DND-41 (cell line): ENCODE measurements at regions not wholly inside any gene's neighbourhood (a gene's known extent, or its start where the extent isn't known, plus 50 kb on each side); places are given as distances from the start of the nearest gene placed in this dataset.

Experiments
- ATAC-seq: fragments of 200-7000 bp; cut with Tn5 transposase; 3 replicates; pipeline ENCODE4 v1.9.1; 2021; ENCODE audit warnings: low read depth; ENCODE audit not compliant: insufficient read depth
- DNase-seq: peaks from one replicate; pipeline ENCODE4 v3.0.0-alpha.2; 2020
- H2AFZ ChIP-seq: 2 replicates; pipeline ENCODE4 v1.6.0; 2012; ENCODE audit warnings: low read depth, low read length
- H3K27ac ChIP-seq: 2 replicates; pipeline ENCODE4 v1.5.1; 2012; ENCODE audit warnings: low read length, inconsistent platforms
- H3K27me3 ChIP-seq: fragments of 200-600 bp; sonication (generic); 2 replicates; pipeline ENCODE4 v1.6.0; 2012; ENCODE audit warnings: low read length, mild to moderate bottlenecking, inconsistent platforms; ENCODE audit not compliant: insufficient read depth, poor library complexity
- H3K36me3 ChIP-seq: 2 replicates; pipeline ENCODE4 v1.5.1; 2012; ENCODE audit warnings: low read length, inconsistent platforms; ENCODE audit not compliant: insufficient read depth
- H3K4me1 ChIP-seq: 2 replicates; pipeline ENCODE4 v1.5.1; 2012; ENCODE audit warnings: mild to moderate bottlenecking, low read length; ENCODE audit not compliant: insufficient read depth
- H3K4me2 ChIP-seq: 2 replicates; pipeline ENCODE4 v1.6.0; 2012; ENCODE audit warnings: mild to moderate bottlenecking, moderate library complexity, low read length, inconsistent platforms; ENCODE audit not compliant: insufficient read depth
- H3K4me3 ChIP-seq, 2 experiments: fragments of 200-600 bp in 1 of 2; shearing (Covaris generic) in 1 of 2; 2 replicates each; pipeline ENCODE4 v1.5.1; 2012 to 2016; ENCODE audit warnings: inconsistent platforms in 2 of 2, low read length in 2 of 2, mild to moderate bottlenecking in 2 of 2, low read depth in 1 of 2, moderate library complexity in 1 of 2
- H3K79me2 ChIP-seq: 2 replicates; pipeline ENCODE4 v1.6.0; 2012; ENCODE audit warnings: low read length, inconsistent platforms; ENCODE audit not compliant: insufficient read depth
- H3K9ac ChIP-seq: 2 replicates; pipeline ENCODE4 v1.6.0; 2012; ENCODE audit warnings: low read depth, mild to moderate bottlenecking, inconsistent platforms, low read length, moderate library complexity
- H3K9me3 ChIP-seq: 2 replicates; pipeline ENCODE4 v1.5.1; 2012; ENCODE audit warnings: low read length, moderate library complexity, mild to moderate bottlenecking, inconsistent platforms; ENCODE audit not compliant: insufficient read depth, severe bottlenecking
- H4K20me1 ChIP-seq: 2 replicates; pipeline ENCODE4 v1.6.0; 2012; ENCODE audit warnings: low read length; ENCODE audit not compliant: insufficient read depth
- EZH2 ChIP-seq: IDR thresholded peaks from 3 replicates; pipeline ENCODE4 v1.6.1; 2012; ENCODE audit warnings: borderline replicate concordance, low read depth, mild to moderate bottlenecking, moderate library complexity, low read length, inconsistent platforms; ENCODE audit not compliant: severe bottlenecking
- TF ChIP-seq, protein P1 (sequence below): IDR thresholded peaks from 2 replicates; pipeline ENCODE4 v1.5.1; 2012; ENCODE audit warnings: borderline replicate concordance, low read length, moderate library complexity, mild to moderate bottlenecking; ENCODE audit not compliant: poor library complexity, severe bottlenecking; ENCODE audit errors: extremely low read depth

DNA sequence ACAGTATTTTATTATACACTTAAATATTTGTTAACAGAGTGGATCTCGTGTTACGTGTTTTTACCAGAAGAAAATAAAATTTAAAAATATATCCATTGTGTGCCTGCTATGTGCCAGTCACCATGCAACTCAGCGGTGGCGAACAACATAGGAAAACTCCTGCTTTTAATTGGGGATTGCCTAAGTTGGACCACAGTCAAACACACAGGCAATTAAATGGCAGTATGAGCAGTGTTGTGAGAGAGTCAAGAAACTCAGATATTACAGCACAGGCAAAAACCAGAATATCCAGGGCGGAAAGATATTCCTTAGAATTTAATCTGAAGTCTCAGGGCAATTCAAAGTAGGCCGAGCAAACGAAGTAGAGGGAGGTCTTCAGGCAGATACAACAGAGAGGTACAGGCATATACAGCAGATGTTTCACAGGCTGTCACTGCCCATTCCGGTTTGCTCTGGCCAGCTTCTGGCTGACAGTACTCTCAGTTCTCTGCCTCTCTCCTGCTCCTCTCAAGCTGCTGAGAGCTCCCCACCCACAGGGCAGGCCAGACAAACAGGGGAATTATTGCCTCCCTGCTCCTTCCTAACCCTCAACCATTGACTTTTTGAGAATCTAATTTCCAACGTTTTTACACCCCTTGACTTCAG is 540.2 kb upstream of the TMEM132C start:
- H3K9ac ChIP-seq: no peak overlapping the region
- no peak overlapping the region for H3K4me2 ChIP-seq
- TF ChIP-seq, protein P1, sequence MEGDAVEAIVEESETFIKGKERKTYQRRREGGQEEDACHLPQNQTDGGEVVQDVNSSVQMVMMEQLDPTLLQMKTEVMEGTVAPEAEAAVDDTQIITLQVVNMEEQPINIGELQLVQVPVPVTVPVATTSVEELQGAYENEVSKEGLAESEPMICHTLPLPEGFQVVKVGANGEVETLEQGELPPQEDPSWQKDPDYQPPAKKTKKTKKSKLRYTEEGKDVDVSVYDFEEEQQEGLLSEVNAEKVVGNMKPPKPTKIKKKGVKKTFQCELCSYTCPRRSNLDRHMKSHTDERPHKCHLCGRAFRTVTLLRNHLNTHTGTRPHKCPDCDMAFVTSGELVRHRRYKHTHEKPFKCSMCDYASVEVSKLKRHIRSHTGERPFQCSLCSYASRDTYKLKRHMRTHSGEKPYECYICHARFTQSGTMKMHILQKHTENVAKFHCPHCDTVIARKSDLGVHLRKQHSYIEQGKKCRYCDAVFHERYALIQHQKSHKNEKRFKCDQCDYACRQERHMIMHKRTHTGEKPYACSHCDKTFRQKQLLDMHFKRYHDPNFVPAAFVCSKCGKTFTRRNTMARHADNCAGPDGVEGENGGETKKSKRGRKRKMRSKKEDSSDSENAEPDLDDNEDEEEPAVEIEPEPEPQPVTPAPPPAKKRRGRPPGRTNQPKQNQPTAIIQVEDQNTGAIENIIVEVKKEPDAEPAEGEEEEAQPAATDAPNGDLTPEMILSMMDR: no peak
- no peak for TF ChIP-seq EZH2
- DNase-seq: no peak
- ATAC-seq: no peak
- no peak overlapping the region for H3K27ac ChIP-seq
- H4K20me1 ChIP-seq: no peaks in the 10 kb centered on the region
- no peak overlapping the region for H2AFZ ChIP-seq
- H3K9me3 ChIP-seq: no peaks in the 10 kb centered on the region
- no peaks in the 10 kb centered on the region for H3K79me2 ChIP-seq
- H3K4me1 ChIP-seq: no peaks in the 10 kb centered on the region
- H3K36me3 ChIP-seq: no peaks in the 10 kb centered on the region
- no peak overlapping the region for H3K4me3 ChIP-seq
- H3K27me3 ChIP-seq: no peaks in the 10 kb centered on the region

DNA sequence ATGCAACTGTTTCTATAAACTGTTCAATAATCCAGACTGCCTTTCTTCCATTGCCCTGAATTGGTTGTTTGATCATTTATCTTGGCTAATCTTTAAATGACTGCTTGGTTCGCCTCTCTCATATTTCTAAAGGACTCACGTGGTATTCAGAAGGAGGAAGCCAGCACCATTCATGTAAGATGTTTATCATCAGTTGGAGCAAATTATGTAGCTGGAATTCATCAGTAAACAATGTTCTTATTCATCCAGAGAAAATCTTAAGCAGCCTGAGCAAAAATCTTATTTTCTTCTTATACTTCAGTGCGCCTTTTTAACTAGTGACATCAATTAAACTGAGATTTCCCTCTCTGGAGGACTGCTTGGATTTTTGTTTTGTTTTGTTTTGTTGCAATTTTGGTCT is 538.7 kb upstream of the TMEM132C start:
- Histone ChIP-seq H3K4me1 (no peaks in the 10 kb centered on the region), H3K4me3 (no peak overlapping the region), H3K9me3 (no peaks in the 10 kb centered on the region), H4K20me1 (no peaks in the 10 kb centered on the region), H2AFZ (no peak overlapping the region), H3K4me2 (no peak overlapping the region), H3K27me3 (no peaks in the 10 kb centered on the region), H3K27ac (no peak overlapping the region), H3K36me3 (no peaks in the 10 kb centered on the region), H3K9ac (no peak overlapping the region), H3K79me2 (no peaks in the 10 kb centered on the region)
- DNase-seq (no peak), ATAC-seq (no peak)
- TF ChIP-seq EZH2: no peak
- TF ChIP-seq, protein P1: no peak

DNA sequence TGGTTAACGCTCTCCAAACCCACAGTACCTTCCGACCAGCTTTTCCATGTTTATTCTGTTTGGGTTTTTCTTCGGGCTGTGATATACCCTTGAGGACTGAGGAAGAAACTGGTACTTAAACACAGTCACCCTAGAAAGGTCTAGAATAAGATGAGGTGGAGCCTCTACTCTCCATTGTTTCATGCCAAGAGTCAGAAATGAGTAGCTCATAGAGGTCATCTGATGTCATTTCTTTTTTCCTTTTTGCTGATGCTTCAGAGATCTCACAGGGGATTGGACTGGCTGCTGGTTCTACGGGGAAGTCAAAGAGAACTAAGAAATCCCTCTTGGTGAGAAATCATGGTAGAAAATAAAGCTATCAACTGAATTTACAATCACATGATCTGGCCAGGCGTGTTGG is 538.2 kb upstream of the TMEM132C start:
- Histone ChIP-seq H3K9me3 (no peaks in the 10 kb centered on the region), H3K79me2 (no peaks in the 10 kb centered on the region), H3K27ac (no peak overlapping the region), H3K4me3 (no peak overlapping the region), H2AFZ (no peak overlapping the region), H3K4me2 (no peak overlapping the region), H3K4me1 (no peaks in the 10 kb centered on the region), H3K27me3 (no peaks in the 10 kb centered on the region), H4K20me1 (no peaks in the 10 kb centered on the region), H3K36me3 (no peaks in the 10 kb centered on the region), H3K9ac (no peak overlapping the region)
- ATAC-seq (no peak), DNase-seq (no peak)
- TF ChIP-seq, protein P1: no peak
- TF ChIP-seq EZH2: no peak

DNA sequence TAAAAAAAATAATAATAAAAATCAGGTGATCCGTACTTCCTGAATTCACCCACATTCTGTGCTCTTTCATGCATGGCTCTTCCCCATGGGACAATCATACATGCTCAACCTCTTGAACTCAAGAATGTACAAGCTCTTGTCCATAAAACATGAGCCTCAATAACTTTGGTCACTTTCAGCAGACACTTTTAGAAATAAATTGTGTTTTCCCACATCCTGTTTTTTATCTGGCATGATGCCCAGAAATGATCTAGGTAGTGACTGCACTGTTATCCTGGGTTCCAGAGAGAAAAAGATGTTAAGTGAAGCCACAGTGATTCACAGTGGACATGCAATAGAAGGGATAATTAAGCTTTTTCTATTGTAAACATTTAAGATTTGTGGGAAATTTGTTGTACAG is 537.6 kb upstream of the TMEM132C start:
- Histone ChIP-seq H3K9ac (no peak overlapping the region), H3K4me3 (no peak overlapping the region), H3K27me3 (no peaks in the 10 kb centered on the region), H3K79me2 (no peaks in the 10 kb centered on the region), H3K36me3 (no peaks in the 10 kb centered on the region), H3K4me2 (no peak overlapping the region), H2AFZ (no peak overlapping the region), H4K20me1 (no peaks in the 10 kb centered on the region), H3K4me1 (no peaks in the 10 kb centered on the region), H3K27ac (no peak overlapping the region), H3K9me3 (no peaks in the 10 kb centered on the region)
- ATAC-seq: no peak
- TF ChIP-seq EZH2: no peak
- TF ChIP-seq, protein P1: no peak
- no peak for DNase-seq
